ENCODE measurements at regions not wholly inside any gene's neighbourhood (a gene's known extent, or its start where the extent isn't known, plus 50 kb on each side); places are given as distances from the start of the nearest gene placed in this dataset.
A peak's percentile ranks its signal among the peaks of the same experiment; 100 is the strongest.

GRCh38 chr1:118360817-118361216, 175.8 kb upstream of the SPAG17 start:
- peak; percentile 61 for DNase-seq (ENCODE audit: low spot score)
- peak; percentile 86 for FAIRE-seq

- no peak for FAIRE-seq
- DNase-seq (ENCODE audit: low spot score) = no peak
Measured at GRCh38 chr1:118346936-118347335, 161.9 kb upstream of the SPAG17 start.

DNA sequence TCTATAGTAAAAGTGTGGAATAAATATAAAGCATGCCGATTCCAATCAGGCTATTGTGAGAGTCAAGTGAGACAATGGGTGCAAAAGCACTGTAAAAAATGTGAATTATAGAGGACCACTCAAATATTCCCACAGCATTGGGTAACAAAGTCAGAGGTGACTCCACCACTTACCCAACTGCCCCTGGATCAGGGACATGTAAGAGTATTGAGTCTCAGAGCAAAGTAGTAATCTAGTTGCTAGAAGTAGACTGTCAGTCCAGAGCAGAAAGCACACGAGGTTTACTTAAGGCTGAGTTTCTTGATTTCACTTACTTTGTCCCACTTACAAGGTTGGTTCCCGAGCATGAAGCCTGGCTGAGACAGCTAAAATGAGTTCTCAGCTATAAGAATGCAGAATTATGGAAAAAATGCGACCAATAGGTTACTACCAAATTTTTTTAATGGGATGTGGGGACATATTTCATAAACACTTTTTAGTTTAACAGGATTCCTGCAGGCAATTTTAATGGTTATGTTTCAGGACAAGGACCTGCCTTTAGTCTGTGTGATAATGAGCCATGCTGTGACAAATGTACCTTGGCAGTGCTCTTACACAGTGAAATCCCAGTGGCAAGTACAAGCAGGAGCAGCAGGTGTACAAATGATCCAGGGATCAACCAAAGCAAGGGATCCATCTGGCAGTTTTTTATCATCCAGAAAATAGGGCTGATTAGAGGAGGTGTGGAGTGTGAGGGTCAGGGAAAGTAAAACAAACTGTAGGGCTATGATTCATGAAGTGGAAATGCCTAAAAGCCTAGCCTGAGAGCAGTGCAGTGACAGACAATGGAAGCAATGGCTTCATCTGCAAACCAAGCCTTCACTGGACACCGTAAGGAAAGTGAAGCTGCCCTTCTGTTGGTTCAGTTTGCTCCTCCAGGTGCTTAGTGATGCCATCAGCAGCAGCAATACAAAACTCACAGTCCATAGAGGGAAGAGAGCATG, 156.2 kb upstream of the SPAG17 start:
- DNase-seq (ENCODE audit: low spot score) (no peak), FAIRE-seq (no peak)

- DNase-seq (ENCODE audit: low spot score) (no peak), FAIRE-seq (no peak)
Measured at GRCh38 chr1:118339400-118340124, 154.5 kb upstream of the SPAG17 start.

GRCh38 chr1:118338936-118339335, 153.9 kb upstream of the SPAG17 start:
- no peak for FAIRE-seq

GRCh38 chr1:118337346-118337745, 152.3 kb upstream of the SPAG17 start:
- DNase-seq (ENCODE audit: low spot score) = no peak
- no peak for FAIRE-seq

More at GRCh38 chr1:118338936-118339335, 153.9 kb upstream of the SPAG17 start:
- no peak for DNase-seq (ENCODE audit: low spot score)

GRCh38 chr1:118335331-118335732, 150.3 kb upstream of the SPAG17 start:
- DNase-seq (ENCODE audit: low spot score) = peak; percentile 86
- peak; percentile 78 for FAIRE-seq

DNA sequence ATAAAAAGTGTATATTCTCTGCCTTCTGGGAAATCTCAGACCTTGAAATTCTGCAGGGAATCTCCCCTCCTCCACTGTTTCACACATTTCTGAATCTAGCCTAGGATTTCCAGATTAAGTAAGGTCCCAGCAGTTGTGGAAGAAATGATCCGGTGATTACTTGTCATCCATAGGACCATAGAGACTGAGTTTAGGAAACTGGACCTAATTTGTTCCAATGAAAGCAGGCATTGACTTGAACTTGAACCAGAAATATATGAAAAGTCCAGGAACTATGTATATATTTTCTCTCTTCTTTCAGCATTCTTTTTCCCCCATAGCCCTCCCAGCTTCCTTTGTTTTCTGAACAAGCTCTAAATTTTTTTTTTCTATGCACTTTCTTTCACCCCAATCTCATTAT, 149.5 kb upstream of the SPAG17 start:
- FAIRE-seq (no peak), DNase-seq (ENCODE audit: low spot score) (no peak)

DNA sequence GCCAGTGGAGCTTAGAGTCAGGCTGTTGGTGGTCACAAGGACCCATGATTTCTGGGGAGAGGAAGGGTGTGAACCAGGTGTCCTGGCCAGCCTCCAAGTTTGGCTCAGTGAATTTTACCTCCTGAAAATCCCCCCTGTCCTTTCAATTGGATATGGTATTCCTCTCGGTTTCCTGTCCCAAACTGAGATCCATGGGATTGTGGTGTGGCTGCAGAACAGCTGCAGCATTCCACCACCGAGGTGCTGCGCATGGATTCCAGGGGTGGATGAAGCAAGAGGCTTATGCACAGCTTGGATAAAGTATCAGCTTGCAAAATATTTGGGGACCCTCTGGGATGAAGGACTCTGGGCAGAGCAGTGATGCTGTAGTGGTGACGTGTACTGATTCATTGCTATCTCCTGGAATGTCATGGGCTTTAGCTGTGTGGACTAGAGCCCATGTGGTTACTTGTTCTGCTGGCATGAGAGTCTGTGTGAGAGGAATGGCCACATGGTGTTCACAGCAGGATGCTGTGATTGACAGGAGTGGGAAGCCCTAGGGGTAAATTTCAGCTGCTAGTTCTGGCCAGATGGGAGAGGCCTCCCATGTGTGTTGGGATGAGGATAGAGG, 148.7 kb upstream of the SPAG17 start:
- no peak for DNase-seq (ENCODE audit: low spot score)
- no peak for FAIRE-seq

- no peak for FAIRE-seq
- no peak for DNase-seq (ENCODE audit: low spot score)
Measured at GRCh38 chr1:118326960-118327629, 142.1 kb upstream of the SPAG17 start.

- DNase-seq (ENCODE audit: low spot score) = no peak
- no peak for FAIRE-seq
Measured at GRCh38 chr1:118325550-118326225, 140.7 kb upstream of the SPAG17 start.

- no peak for FAIRE-seq
Measured at GRCh38 chr1:118323246-118323645, 138.2 kb upstream of the SPAG17 start.

DNA sequence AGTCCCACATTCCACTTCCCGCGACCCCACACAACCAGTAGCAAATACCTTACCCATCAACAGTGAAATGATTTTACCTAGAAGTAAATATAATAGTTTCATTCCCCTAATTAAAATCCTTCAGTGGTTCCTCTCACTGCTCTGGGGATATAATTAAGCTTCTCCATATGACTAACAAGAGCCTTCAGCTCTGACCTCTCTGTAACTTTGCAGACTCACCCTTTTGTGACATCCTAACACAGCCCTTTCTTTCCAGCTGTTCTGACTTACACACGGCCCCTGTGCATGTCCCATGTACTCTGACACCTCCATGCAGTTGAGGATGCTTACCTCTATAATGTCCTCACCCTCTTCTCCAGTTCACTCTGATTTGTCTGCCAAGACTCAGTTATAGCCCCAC, 137.3 kb upstream of the SPAG17 start:
- FAIRE-seq = no peak
- DNase-seq (ENCODE audit: low spot score) = no peak

More at GRCh38 chr1:118323246-118323645, 138.2 kb upstream of the SPAG17 start:
- no peak for DNase-seq (ENCODE audit: low spot score)

GRCh38 chr1:118321840-118322239, 136.8 kb upstream of the SPAG17 start:
- no peak for FAIRE-seq
- DNase-seq (ENCODE audit: low spot score) = no peak

GRCh38 chr1:118317842-118318614, 133.0 kb upstream of the SPAG17 start:
- DNase-seq (ENCODE audit: low spot score) (no peak), FAIRE-seq (no peak)

- DNase-seq (ENCODE audit: low spot score) (no peak), FAIRE-seq (no peak)
Measured at GRCh38 chr1:118306851-118307250, 121.8 kb upstream of the SPAG17 start.

GRCh38 chr1:118304722-118305359, 119.8 kb upstream of the SPAG17 start:
- no peak for DNase-seq (ENCODE audit: low spot score)
- no peak for FAIRE-seq

DNA sequence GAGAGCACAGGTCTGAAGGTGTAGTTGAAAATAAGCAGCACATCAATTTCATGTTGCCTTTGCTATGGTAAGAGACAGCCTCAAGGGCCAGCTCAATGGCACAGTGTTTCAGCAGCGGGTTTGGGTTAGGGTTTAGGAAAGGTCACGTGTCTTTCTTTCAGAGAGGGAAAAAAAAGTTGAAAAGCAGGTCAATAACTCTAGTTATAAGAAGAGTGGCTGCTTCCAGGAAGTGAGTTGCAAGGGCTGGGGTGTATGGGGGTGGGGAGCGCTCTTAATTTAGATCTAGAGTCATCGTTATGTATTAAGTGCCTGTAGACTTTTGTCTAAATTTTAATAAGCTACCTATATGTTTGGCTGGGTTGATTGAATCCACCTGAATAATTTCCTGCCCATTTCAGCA, 118.5 kb upstream of the SPAG17 start:
- FAIRE-seq (no peak), DNase-seq (ENCODE audit: low spot score) (no peak)

DNA sequence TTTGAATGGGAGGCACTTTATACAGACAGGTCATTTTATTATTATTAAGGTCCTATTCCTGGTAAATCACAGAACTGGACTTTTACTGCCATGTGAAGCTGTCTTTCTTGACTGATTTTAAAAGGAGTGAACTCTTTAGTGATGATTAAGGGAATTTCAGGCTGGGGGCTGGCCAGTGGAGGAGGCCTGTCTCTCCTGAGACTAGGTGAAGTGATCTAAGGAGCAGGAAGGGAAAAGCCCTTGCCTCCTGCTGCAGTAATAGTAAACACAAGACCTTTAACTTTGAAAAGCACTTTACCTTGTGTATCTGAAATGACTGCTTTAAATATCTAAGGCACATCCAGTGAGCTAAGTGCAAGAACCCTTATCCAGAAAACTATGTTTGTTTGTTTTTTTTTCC, 118.0 kb upstream of the SPAG17 start:
- no peak for DNase-seq (ENCODE audit: low spot score)
- no peak for FAIRE-seq

- FAIRE-seq (no peak), DNase-seq (ENCODE audit: low spot score) (no peak)
Measured at GRCh38 chr1:118302145-118302544, 117.1 kb upstream of the SPAG17 start.

All from RCC 7860 (cell line).